ENCODE measurements at regions not wholly inside any gene's neighbourhood (a gene's known extent, or its start where the extent isn't known, plus 50 kb on each side); places are given as distances from the start of the nearest gene placed in this dataset.
"Not testable (repeated sequence)": the region's sequence is repeated elsewhere in the genome, so short reads cannot be mapped to it uniquely, and the experiment has no call there.

GRCh38 chr5:34096033-34096432 is 53.0 kb upstream of the C1QTNF3 start:
- H3K4me3 ChIP-seq; intact Hi-C loops (cut with DNase I); H3K27ac ChIP-seq; H3K27me3 ChIP-seq; ATAC-seq; H3K9me3 ChIP-seq; DNase-seq; H3K4me1 ChIP-seq; FAIRE-seq; H3K36me3 ChIP-seq: not testable (repeated sequence)
- no CpG with 5 or more reads among the region's 2 CpGs for WGBS, 2 donors

GRCh38 chr5:34099891-34100290 is 56.9 kb upstream of the C1QTNF3 start:
- 92 to 100% methylated on average over 1 to 2 of the region's 3 CpGs for WGBS, 2 donors
- ATAC-seq, result not testable (repeated sequence)

DNA sequence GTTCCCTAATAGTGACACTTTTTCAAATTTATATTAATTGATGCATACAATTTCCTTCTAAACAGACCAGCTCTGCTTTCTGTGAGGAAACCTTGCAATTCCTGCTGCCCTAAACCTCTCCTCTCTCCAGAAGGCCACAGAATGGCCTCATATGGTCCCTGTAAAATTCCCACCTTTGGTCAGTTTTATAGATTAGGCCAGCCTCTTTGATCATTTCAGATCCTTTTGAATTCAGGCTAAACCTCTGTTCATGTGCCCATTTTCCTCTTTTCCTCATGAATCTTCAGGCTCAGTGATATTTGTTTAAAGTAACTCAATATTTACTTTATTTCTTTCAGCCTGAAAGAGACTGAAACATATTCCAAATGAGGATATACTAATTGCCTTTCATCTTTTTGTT is 58.6 kb upstream of the C1QTNF3 start:
- ATAC-seq; intact Hi-C loops (cut with DNase I); FAIRE-seq: not testable (repeated sequence)

More at GRCh38 chr5:34099891-34100290, 56.9 kb upstream of the C1QTNF3 start:
- intact Hi-C loops (cut with DNase I); FAIRE-seq; H3K27ac ChIP-seq; H3K9me3 ChIP-seq; H3K4me3 ChIP-seq; H3K4me1 ChIP-seq; DNase-seq; H3K36me3 ChIP-seq; H3K27me3 ChIP-seq: not testable (repeated sequence)

DNA sequence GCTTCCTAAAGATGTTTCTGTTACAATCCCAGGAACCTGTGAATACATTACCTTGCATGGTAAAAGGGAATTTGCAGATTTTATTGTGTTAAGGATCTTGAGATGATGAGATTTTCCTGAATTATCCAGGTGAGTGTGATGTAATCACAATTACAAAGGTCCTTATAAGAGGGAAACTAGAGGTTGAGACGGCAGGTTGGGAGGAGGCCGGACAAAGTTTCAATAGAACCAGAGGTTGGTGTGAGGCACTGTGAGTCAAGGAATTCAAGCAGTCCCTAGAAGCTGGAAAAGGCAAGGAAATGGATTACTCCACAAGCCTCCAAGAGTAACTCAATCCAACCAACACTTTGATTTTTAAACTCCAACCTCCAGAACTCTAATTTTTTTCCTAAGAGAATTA is 65.9 kb upstream of the C1QTNF3 start:
- H3K36me3 ChIP-seq; H3K27me3 ChIP-seq; DNase-seq; H3K4me3 ChIP-seq; H3K27ac ChIP-seq; H3K4me1 ChIP-seq; ATAC-seq; FAIRE-seq; intact Hi-C loops (cut with DNase I); H3K9me3 ChIP-seq: not testable (repeated sequence)
- WGBS, 2 donors, result 100% methylated on average over 1 of the region's 2 CpGs; no CpG with 5 or more reads in 1 of the 2 donors

More for the DNA sequence above, 58.6 kb upstream of the C1QTNF3 start:
- not testable (repeated sequence) for DNase-seq, H3K27ac ChIP-seq, H3K36me3 ChIP-seq, H3K9me3 ChIP-seq, H3K27me3 ChIP-seq, H3K4me1 ChIP-seq, H3K4me3 ChIP-seq

GRCh38 chr5:34124280-34124679 is 81.3 kb upstream of the C1QTNF3 start:
- H3K4me3 ChIP-seq; DNase-seq; intact Hi-C loops (cut with DNase I); H3K27ac ChIP-seq; H3K27me3 ChIP-seq; H3K36me3 ChIP-seq; H3K9me3 ChIP-seq; FAIRE-seq; H3K4me1 ChIP-seq; ATAC-seq: not testable (repeated sequence)
- WGBS, 2 donors, result 94 to 96% methylated on average over 3 of the region's 3 CpGs

- not testable (repeated sequence) for DNase-seq, FAIRE-seq
- 91% methylated on average over 3 of the region's 3 CpGs for WGBS, 2 donors
Measured at GRCh38 chr5:34125354-34125753, 82.3 kb upstream of the C1QTNF3 start.

GRCh38 chr5:34126741-34127140 is 83.7 kb upstream of the C1QTNF3 start:
- H3K27me3 ChIP-seq; FAIRE-seq; ATAC-seq; H3K27ac ChIP-seq; DNase-seq; H3K9me3 ChIP-seq; H3K36me3 ChIP-seq; H3K4me1 ChIP-seq; H3K4me3 ChIP-seq; intact Hi-C loops (cut with DNase I): not testable (repeated sequence)
- 91 to 96% methylated on average over 3 of the region's 3 CpGs for WGBS, 2 donors

More at GRCh38 chr5:34125354-34125753, 82.3 kb upstream of the C1QTNF3 start:
- H3K36me3 ChIP-seq; H3K27me3 ChIP-seq; H3K27ac ChIP-seq; H3K4me3 ChIP-seq; H3K4me1 ChIP-seq; H3K9me3 ChIP-seq; ATAC-seq; intact Hi-C loops (cut with DNase I): not testable (repeated sequence)

DNA sequence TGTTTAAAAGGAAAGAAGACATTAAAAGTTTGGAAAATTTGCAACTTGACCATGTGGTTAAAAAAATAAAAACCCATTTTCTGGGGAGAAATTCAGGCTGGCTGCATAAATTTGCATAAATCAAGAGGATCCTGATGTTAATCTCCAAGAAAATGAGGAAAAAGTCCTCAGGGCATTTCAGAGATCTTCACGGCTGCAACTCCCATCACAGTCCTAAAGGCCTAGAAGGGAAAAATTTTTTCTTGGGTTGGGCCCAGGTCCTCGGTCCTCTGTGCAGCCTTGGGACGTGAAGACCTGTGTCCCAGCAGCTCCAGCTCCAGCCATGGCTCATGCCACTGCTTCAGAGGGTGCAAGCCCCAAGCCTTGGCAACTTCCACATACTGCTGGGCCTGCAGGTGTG is 84.8 kb upstream of the C1QTNF3 start:
- 97 to 98% methylated on average over 3 of the region's 3 CpGs for WGBS, 2 donors
- peak in 1 of 6 donors; percentile 20 for DNase-seq
- not testable (repeated sequence) for FAIRE-seq

DNA sequence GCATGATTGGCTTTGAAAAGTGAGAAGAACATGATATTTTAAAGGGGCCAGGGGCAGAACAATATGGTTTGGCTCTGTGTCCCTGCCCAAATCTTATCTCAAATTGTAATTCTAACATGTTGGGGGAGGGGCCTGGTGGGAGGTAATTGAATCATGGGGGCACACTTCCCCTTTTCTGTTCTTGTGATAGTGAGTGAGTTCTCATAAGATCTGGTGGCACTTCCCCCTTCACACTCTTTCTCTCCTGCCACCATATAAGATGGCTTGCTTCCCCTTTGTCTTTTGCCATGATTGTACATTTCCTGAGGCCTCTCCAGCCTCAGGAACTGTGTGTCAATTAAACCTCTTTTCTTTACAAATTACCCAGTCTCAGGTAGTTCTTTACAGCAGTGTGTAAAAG is 85.9 kb upstream of the C1QTNF3 start:
- H3K27ac ChIP-seq; ATAC-seq; FAIRE-seq; DNase-seq; H3K9me3 ChIP-seq; intact Hi-C loops (cut with DNase I); H3K4me1 ChIP-seq; H3K36me3 ChIP-seq; H3K27me3 ChIP-seq; H3K4me3 ChIP-seq: not testable (repeated sequence)

More for the DNA sequence above, 84.8 kb upstream of the C1QTNF3 start:
- H3K27ac ChIP-seq; ATAC-seq; H3K4me3 ChIP-seq; H3K27me3 ChIP-seq; H3K9me3 ChIP-seq; H3K36me3 ChIP-seq; intact Hi-C loops (cut with DNase I); H3K4me1 ChIP-seq: not testable (repeated sequence)

GRCh38 chr5:34154988-34155387 is 112.0 kb upstream of the C1QTNF3 start:
- FAIRE-seq, H3K27me3 ChIP-seq: not testable (repeated sequence)
- 53 to 57% methylated on average over 4 of the region's 4 CpGs for WGBS, 2 donors

DNA sequence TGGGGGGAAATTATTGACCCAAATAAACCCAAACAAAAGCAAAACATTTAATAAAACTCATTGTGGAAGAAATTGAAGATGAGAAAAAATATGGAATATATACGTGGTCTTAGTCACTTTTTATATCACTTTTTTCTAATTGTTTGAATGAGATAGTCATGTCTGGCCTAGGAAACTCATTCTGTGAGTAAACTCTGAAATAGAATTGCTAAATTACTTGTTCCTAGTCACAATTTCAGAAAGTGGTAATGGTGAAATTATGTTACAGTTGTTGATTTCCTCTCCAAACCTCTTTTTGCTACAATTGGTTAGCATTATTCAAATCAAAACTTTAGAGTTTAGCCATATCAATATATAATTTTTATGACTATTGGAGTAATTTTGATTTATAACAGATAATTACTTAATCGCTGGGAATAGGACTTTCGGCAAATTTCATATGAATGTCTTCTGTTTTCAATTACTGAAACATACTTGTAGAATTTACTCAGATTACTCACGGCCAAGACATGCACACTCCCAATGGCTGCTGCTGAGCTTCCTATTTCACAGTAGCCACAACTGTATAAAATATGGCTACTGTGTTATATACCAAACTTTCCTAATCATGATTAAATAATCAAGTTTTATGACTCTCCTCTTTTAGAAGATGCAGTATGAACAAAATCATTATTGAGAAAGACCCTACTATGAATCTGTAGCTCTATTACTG is 113.8 kb upstream of the C1QTNF3 start:
- FAIRE-seq, H3K4me3 ChIP-seq: not testable (repeated sequence)

More at GRCh38 chr5:34154988-34155387, 112.0 kb upstream of the C1QTNF3 start:
- H3K4me1 ChIP-seq; H3K9me3 ChIP-seq; ATAC-seq; H3K36me3 ChIP-seq; DNase-seq; H3K4me3 ChIP-seq; intact Hi-C loops (cut with DNase I); H3K27ac ChIP-seq: not testable (repeated sequence)

DNA sequence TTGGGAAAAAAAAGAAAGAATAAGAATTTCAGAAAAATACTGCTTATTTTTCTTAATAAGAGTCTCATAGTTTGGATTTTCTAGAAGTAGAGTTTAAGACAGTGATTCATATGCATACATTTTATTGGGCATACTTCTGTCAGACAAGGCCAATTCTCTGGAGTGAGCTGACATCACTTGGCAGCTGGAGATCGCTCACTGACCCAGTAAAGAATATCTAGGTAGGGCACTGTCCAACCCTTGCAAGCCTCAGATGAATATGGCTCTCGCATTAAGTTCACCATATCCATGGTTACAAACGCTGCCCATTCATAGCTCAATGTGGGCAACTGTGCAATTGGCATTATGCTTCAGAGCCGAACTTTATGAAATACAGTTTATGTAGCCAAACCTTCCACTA is 117.9 kb upstream of the C1QTNF3 start:
- H3K4me3 ChIP-seq; H3K27ac ChIP-seq; H3K9me3 ChIP-seq; H3K4me1 ChIP-seq; intact Hi-C loops (cut with DNase I); H3K36me3 ChIP-seq; DNase-seq; FAIRE-seq; H3K27me3 ChIP-seq; ATAC-seq: not testable (repeated sequence)
- WGBS, 2 donors, result 95 to 98% methylated on average over 4 of the region's 4 CpGs

More for the DNA sequence above, 113.8 kb upstream of the C1QTNF3 start:
- DNase-seq; H3K27me3 ChIP-seq; H3K27ac ChIP-seq; ATAC-seq; H3K9me3 ChIP-seq; H3K4me1 ChIP-seq; intact Hi-C loops (cut with DNase I); H3K36me3 ChIP-seq: not testable (repeated sequence)
- 95 to 96% methylated on average over 4 of the region's 4 CpGs for WGBS, 2 donors

DNA sequence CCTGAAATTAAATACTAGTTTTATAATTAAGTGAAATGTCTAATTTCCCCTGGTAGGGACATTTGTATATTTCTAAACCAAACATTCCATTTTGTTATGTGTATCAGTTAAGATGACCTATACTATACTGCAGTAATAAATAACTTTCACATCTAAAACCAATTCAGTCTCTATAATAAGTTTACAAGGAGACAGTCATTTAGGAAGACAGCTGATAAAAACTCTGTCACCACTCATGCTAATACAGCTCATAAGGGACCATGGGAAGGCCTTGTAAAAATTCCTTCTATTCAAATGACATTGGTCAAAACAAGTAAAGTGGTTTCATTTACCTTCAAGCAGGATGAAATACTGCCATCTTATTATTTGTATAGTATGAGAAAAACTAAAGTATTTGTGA is 128.4 kb upstream of the C1QTNF3 start:
- H3K27ac ChIP-seq; H3K4me1 ChIP-seq; H3K27me3 ChIP-seq; H3K9me3 ChIP-seq; DNase-seq; FAIRE-seq; H3K4me3 ChIP-seq; ATAC-seq; intact Hi-C loops (cut with DNase I); H3K36me3 ChIP-seq: not testable (repeated sequence)
